GM13977 (cell line): ENCODE measurements at regions not wholly inside any gene's neighbourhood (a gene's known extent, or its start where the extent isn't known, plus 50 kb on each side); places are given as distances from the start of the nearest gene placed in this dataset.

Source experiments
- DNase-seq: peaks from one replicate; pipeline ENCODE4 v3.0.0; 2012; ENCODE audit warnings: low spot score
- in situ Hi-C: fragments of 300-500 bp; cut with MboI; formaldehyde crosslinking; loops from one replicate; pipeline ENCODE4 v1.12.0; 2022; ENCODE audit warnings: low sequenced_read_pairs, low pct_unique_long_range_greater_than_20kb, mixed read lengths, inconsistent platforms; ENCODE audit not compliant: unreplicated experiment
- TF ChIP-seq, protein P1 (sequence below): IDR thresholded peaks from 2 replicates; pipeline ENCODE4 v1.5.1; 2012; ENCODE audit warnings: mild to moderate bottlenecking, control low read depth; ENCODE audit not compliant: insufficient read depth; ENCODE audit errors: extremely low read depth, missing control alignments

- in situ Hi-C loops, result loop anchor here (25.0 kb wide), 1 partner anchor 341 kb away; no protein-coding TSS in a partner anchor
- TF ChIP-seq, protein P1, sequence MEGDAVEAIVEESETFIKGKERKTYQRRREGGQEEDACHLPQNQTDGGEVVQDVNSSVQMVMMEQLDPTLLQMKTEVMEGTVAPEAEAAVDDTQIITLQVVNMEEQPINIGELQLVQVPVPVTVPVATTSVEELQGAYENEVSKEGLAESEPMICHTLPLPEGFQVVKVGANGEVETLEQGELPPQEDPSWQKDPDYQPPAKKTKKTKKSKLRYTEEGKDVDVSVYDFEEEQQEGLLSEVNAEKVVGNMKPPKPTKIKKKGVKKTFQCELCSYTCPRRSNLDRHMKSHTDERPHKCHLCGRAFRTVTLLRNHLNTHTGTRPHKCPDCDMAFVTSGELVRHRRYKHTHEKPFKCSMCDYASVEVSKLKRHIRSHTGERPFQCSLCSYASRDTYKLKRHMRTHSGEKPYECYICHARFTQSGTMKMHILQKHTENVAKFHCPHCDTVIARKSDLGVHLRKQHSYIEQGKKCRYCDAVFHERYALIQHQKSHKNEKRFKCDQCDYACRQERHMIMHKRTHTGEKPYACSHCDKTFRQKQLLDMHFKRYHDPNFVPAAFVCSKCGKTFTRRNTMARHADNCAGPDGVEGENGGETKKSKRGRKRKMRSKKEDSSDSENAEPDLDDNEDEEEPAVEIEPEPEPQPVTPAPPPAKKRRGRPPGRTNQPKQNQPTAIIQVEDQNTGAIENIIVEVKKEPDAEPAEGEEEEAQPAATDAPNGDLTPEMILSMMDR, result no peak
- no peak for DNase-seq
These were observed 480.0 kb upstream of the C9orf72 start for GRCh38 chr9:28053096-28053777.

GRCh38 chr9:28056006-28056405 lies 482.7 kb upstream of the C9orf72 start:
- in situ Hi-C loops, result loop anchor here (25.0 kb wide), 1 partner anchor 344 kb away; no protein-coding TSS in a partner anchor

DNA sequence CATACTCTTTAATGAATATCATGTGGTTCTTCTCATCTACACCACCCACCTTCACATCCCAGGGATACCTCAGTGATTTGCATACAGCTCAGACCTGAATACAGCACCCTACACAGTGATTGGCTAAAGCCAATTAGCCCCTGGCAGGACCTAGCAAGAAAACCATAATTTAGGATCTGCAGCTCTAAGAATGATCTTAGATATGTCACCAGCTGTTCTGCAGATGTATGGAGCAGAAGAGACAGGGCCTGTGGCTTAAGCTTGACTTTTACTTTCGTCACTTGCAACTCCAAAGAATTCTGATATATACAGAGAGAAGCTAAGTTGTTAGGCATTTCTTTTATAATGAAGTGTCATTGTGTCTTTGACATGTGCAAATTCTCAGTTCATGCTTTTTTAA lies 483.2 kb upstream of the C9orf72 start:
- TF ChIP-seq, protein P1, result no peak
- DNase-seq, result no peak
- in situ Hi-C loops, result loop anchor here (25.0 kb wide), 1 partner anchor 344 kb away; no protein-coding TSS in a partner anchor

More at GRCh38 chr9:28056006-28056405, 482.7 kb upstream of the C9orf72 start:
- TF ChIP-seq, protein P1, result no peak
- no peak for DNase-seq

DNA sequence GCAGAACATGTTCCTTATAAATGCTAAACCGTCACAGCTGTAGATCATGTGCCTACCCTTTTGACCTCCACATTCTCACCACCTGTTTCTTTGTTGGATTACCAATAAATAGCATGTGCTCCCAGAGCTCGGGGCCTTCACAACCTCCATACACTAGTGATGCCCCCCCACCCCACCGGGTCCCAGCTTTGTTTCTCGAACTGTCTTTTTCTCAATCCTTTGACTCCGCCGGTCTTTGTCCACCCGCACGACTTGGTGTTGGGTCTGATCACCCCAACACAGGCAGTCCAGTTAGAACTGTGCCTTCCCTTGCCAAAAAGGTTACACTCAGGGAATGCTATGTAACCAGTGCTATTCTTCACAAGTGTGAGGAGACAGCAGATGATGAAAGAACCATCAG lies 485.9 kb upstream of the C9orf72 start:
- in situ Hi-C loops, result loop anchor here (25.0 kb wide), 1 partner anchor 347 kb away; no protein-coding TSS in a partner anchor
- no peak for DNase-seq
- TF ChIP-seq, protein P1, result no peak

DNA sequence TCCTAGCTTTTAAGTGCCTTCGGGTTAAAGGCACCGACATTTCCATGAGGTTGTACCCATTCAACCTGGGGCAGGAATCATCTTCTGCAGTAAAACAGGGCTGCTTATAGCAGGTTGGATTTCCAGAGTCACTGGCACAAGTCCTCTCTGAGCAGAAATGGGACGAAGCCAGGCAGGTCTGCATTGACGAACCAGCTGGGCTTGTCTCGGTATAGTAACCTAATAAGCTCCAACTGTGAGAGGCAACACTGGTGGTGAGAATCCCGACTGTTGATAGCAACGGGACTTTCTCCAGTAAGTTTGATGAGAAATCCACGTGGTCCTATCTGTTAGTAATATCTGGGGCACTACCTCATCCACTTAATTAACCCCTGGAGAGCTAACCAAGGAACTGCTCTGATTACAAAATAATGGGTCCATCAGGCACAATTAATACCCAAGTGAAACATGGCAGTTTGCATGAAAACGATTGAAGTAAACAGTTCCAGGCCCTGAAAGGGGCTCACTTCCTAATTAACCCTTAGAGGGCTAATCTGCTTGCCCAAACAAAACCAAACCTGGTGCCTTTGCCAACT lies 491.0 kb upstream of the C9orf72 start:
- no peak for DNase-seq
- TF ChIP-seq, protein P1, result no peak
- in situ Hi-C loops, result loop anchor here (25.0 kb wide), 1 partner anchor 352 kb away; no protein-coding TSS in a partner anchor

- DNase-seq, result peak; percentile 7
- TF ChIP-seq, protein P1, result peak; percentile 46
- in situ Hi-C loops, result loop anchor here (25.0 kb wide), 1 partner anchor 361 kb away; no protein-coding TSS in a partner anchor
These were observed 500.0 kb upstream of the C9orf72 start for GRCh38 chr9:28073270-28073669.
